Mammary epithelial cell (primary cell): ENCODE measurements at regions not wholly inside any gene's neighbourhood (a gene's known extent, or its start where the extent isn't known, plus 50 kb on each side); places are given as distances from the start of the nearest gene placed in this dataset.
A peak's percentile ranks its signal among the peaks of the same experiment; 100 is the strongest.

Source experiments
- EZH2 ChIP-seq: IDR thresholded peaks from 2 replicates; pipeline ENCODE4 v1.6.1; 2012; ENCODE audit warnings: low read length, inconsistent platforms, borderline replicate concordance
- TF ChIP-seq, protein P1 (sequence below), 2 donors: IDR thresholded peaks in 1 of 2; conservative IDR thresholded peaks in 1 of 2; 2 replicates each; pipeline ENCODE4 v1.5.1; 2011 to 2012; ENCODE audit warnings: inconsistent platforms in 2 of 2, low read length in 2 of 2, mild to moderate bottlenecking in 2 of 2, control low read depth in 1 of 2, low read depth in 1 of 2; ENCODE audit not compliant: insufficient read depth in 1 of 2; ENCODE audit errors: extremely low read depth in 1 of 2

DNA sequence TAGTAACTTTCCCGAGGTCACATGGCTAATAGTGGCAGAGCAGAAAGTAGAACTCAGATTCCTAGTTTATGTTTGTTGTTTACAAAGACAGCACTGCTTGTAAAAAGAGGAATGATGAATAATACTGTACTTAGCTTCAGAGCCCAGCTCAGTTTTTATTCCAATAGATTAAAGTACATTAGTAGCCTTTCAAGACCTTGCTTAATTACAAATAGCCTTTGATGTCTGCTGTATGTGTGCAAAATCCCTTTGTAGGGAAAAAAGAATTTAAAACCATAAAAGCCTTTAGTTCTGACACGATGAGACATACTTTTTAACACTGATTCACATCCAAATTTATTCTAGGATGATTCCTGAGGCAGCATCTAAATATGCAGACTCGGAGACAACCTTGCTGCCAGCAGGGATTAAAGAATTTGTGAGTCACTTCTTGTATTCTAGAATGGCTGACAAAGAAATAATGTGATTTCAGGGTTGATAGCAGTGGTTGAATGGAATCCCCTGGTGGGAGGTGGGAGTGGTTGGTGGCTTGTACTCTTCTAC is 324.2 kb upstream of the TGFBR2 start:
- TF ChIP-seq, protein P1, sequence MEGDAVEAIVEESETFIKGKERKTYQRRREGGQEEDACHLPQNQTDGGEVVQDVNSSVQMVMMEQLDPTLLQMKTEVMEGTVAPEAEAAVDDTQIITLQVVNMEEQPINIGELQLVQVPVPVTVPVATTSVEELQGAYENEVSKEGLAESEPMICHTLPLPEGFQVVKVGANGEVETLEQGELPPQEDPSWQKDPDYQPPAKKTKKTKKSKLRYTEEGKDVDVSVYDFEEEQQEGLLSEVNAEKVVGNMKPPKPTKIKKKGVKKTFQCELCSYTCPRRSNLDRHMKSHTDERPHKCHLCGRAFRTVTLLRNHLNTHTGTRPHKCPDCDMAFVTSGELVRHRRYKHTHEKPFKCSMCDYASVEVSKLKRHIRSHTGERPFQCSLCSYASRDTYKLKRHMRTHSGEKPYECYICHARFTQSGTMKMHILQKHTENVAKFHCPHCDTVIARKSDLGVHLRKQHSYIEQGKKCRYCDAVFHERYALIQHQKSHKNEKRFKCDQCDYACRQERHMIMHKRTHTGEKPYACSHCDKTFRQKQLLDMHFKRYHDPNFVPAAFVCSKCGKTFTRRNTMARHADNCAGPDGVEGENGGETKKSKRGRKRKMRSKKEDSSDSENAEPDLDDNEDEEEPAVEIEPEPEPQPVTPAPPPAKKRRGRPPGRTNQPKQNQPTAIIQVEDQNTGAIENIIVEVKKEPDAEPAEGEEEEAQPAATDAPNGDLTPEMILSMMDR (conservative IDR thresholded peaks at IDR 0.05 in 1 of 2, IDR thresholded peaks at IDR 0.05 in 1 of 2; ENCODE audit: extremely low read depth in 1 of 2, insufficient read depth in 1 of 2, low read depth in 1 of 2, low read length in 2 of 2): peak in 1 of 2 donors; percentile 1
- TF ChIP-seq EZH2: no peak
